Lung (tissue), 11 donors: ENCODE measurements at regions not wholly inside any gene's neighbourhood (a gene's known extent, or its start where the extent isn't known, plus 50 kb on each side); places are given as distances from the start of the nearest gene placed in this dataset.

Experiments
- ATAC-seq: fragments of 200-7000 bp; cut with Tn5 transposase; one replicate; pipeline ENCODE4 v1.9.1; 2020; ENCODE audit warnings: moderate number of reproducible peaks; ENCODE audit not compliant: insufficient read depth, low FRiP score
- DNase-seq, 3 donors: peaks; one replicate each; pipeline ENCODE4 v3.0.0-alpha.2; 2013 to 2017
- H3K27ac ChIP-seq, 2 donors: one replicate each; pipeline ENCODE4 v1.5.1; 2013; ENCODE audit warnings: mild to moderate bottlenecking in 2 of 2, moderate library complexity in 2 of 2, control low read depth in 1 of 2, inconsistent platforms in 1 of 2, low read depth in 1 of 2, low read length in 1 of 2
- H3K27me3 ChIP-seq, 3 donors: one replicate each; pipeline ENCODE4 v1.5.1; 2013; ENCODE audit warnings: low read length in 2 of 3; ENCODE audit not compliant: control insufficient read depth in 3 of 3, insufficient read depth in 3 of 3
- H3K36me3 ChIP-seq, 4 donors: one replicate each; pipeline ENCODE4 v1.5.1; 2013; ENCODE audit warnings: low read length in 4 of 4, mild to moderate bottlenecking in 1 of 4, moderate library complexity in 1 of 4; ENCODE audit not compliant: control insufficient read depth in 4 of 4, insufficient read depth in 4 of 4
- H3K4me1 ChIP-seq, 5 donors: one replicate each; pipeline ENCODE4 v1.5.1; 2013; ENCODE audit warnings: low read length in 5 of 5, mild to moderate bottlenecking in 2 of 5, moderate library complexity in 1 of 5; ENCODE audit not compliant: control insufficient read depth in 5 of 5, insufficient read depth in 5 of 5
- H3K4me3 ChIP-seq: one replicate; pipeline ENCODE4 v1.5.1; 2013; ENCODE audit warnings: mild to moderate bottlenecking, control low read depth, moderate library complexity
- H3K9ac ChIP-seq, 2 donors: one replicate each; pipeline ENCODE4 v1.5.1; 2013; ENCODE audit warnings: low read length in 2 of 2, control low read depth in 1 of 2; ENCODE audit not compliant: insufficient read depth in 1 of 2
- H3K9me3 ChIP-seq, 4 donors: one replicate each; pipeline ENCODE4 v1.5.1; 2013; ENCODE audit warnings: low read length in 3 of 4, mild to moderate bottlenecking in 1 of 4, moderate library complexity in 1 of 4; ENCODE audit not compliant: control insufficient read depth in 4 of 4, insufficient read depth in 3 of 4
- WGBS, 2 donors: extraction: QIAGEN DNeasy Blood & Tissue Kit; methylation state at CpG; one replicate each; pipeline ENCODE4 v1.1.7; 2013; 5-methylcytosine and 5-hydroxymethylcytosine counted together
- TF ChIP-seq, protein P1 (sequence below): IDR thresholded peaks from 2 replicates; pipeline ENCODE4 v1.5.1; 2012; ENCODE audit warnings: mild to moderate bottlenecking; ENCODE audit errors: control extremely low read depth, extremely low read depth
- donor health status: control.
- donor health status: control.
- donor health status: Bipolar disorder and iron deficiency.
- donor health status: healthy.
- donor health status: DM: yes; HTN: yes; CAD: no.

DNA sequence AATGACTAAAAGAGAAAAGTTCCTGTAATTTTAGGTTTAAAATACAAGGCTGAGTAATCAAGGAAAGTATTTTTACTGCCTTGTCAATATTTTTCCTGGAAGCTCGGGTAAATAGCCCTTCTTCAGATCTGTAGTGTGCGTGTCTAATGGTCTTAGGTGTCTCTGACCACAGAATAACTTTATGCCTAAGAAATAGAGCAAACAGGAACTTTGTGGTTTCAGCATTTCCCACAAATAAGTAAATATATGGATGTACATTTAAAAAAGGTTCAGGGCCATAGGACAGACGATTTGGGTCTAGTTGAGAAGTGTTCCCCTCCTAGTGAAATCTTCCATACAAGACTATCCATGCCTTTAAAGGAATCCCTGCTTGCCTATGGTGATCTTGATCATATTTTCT is 107.0 kb downstream of the ZC3H11B start:
- no peaks in the 10 kb centered on the region for H3K27me3 ChIP-seq

DNA sequence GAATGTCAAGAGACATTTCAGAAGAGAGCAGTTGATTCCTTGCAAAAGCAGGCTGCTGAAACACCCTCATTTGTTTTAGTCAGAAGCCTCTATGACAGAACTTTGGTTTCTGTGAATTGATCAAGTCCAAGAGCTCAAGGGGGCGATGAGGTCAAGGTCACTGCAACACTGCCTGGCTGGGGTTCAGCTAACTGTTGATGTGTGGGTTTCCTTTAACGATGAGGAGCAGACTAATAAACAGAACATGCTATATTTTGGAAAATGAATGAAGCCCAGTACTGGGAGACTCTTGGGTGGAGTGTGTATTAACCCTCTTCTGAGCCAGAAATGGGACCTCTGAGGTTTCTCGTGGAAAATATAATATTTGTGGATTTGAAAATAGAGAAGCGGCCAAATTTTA is 109.3 kb downstream of the ZC3H11B start:
- TF ChIP-seq, protein P1, sequence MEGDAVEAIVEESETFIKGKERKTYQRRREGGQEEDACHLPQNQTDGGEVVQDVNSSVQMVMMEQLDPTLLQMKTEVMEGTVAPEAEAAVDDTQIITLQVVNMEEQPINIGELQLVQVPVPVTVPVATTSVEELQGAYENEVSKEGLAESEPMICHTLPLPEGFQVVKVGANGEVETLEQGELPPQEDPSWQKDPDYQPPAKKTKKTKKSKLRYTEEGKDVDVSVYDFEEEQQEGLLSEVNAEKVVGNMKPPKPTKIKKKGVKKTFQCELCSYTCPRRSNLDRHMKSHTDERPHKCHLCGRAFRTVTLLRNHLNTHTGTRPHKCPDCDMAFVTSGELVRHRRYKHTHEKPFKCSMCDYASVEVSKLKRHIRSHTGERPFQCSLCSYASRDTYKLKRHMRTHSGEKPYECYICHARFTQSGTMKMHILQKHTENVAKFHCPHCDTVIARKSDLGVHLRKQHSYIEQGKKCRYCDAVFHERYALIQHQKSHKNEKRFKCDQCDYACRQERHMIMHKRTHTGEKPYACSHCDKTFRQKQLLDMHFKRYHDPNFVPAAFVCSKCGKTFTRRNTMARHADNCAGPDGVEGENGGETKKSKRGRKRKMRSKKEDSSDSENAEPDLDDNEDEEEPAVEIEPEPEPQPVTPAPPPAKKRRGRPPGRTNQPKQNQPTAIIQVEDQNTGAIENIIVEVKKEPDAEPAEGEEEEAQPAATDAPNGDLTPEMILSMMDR: no peak
- H3K27ac ChIP-seq: no peak overlapping the region
- ATAC-seq: no peak
- H3K9ac ChIP-seq: no peak overlapping the region
- H3K9me3 ChIP-seq: no peaks in the 10 kb centered on the region
- H3K4me3 ChIP-seq: no peak overlapping the region
- DNase-seq: no peak
- no peaks in the 10 kb centered on the region for H3K36me3 ChIP-seq
- peaks cover 0 to 25% (median 4%) of the 10 kb centered on the region in 5 donors for H3K4me1 ChIP-seq
- WGBS, 2 donors: 73 to 83% methylated on average over 4 of the region's 4 CpGs
- H3K27me3 ChIP-seq: no peaks in the 10 kb centered on the region

More for the DNA sequence above, 107.0 kb downstream of the ZC3H11B start:
- Histone ChIP-seq H3K4me1 (peaks cover 0 to 23% (median 4%) of the 10 kb centered on the region in 5 donors), H3K36me3 (no peaks in the 10 kb centered on the region), H3K9me3 (no peaks in the 10 kb centered on the region), H3K27ac (no peak overlapping the region), H3K9ac (no peak overlapping the region), H3K4me3 (no peak overlapping the region)
- 58 to 65% methylated on average over 3 of the region's 3 CpGs for WGBS, 2 donors
- TF ChIP-seq, protein P1: no peak
- no peak for ATAC-seq
- DNase-seq: no peak

DNA sequence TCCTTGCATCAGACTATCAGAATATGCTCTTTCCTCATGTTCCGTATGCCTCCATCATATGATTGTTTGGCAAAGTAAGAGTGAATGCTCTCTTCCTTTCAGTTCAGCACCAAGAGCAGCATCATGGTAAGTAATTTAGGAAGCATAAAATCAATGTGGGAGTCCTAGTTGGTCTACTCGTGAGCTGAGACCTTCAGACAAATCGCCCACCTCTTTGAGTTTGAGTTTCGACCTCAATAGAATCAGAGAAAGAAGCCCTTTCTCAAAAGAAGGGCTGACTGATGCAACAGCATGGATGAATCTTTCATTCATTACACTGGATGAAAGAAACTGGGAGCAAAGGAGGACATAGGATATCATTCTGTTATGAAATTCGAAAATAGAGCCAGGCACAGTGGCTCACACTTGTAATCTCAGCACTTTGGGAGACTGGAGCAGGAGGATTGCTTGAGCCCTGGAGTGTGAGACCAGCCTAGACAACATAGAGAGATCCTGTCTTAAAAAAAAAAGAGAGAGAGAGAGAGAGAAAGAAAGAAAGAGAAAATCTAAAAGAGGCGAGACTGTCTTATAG is 112.5 kb downstream of the ZC3H11B start:
- 90% methylated on average over 6 of the region's 6 CpGs for WGBS, 2 donors
- TF ChIP-seq, protein P1: no peak
- no peaks in the 10 kb centered on the region for H3K9me3 ChIP-seq
- no peak for ATAC-seq
- peaks cover 1 to 19% (median 4%) of the 10 kb centered on the region in 5 donors for H3K4me1 ChIP-seq
- no peaks in the 10 kb centered on the region for H3K27me3 ChIP-seq
- H3K4me3 ChIP-seq: no peak overlapping the region
- DNase-seq: no peak
- no peaks in the 10 kb centered on the region for H3K36me3 ChIP-seq
- H3K9ac ChIP-seq: no peak overlapping the region
- no peak overlapping the region for H3K27ac ChIP-seq

DNA sequence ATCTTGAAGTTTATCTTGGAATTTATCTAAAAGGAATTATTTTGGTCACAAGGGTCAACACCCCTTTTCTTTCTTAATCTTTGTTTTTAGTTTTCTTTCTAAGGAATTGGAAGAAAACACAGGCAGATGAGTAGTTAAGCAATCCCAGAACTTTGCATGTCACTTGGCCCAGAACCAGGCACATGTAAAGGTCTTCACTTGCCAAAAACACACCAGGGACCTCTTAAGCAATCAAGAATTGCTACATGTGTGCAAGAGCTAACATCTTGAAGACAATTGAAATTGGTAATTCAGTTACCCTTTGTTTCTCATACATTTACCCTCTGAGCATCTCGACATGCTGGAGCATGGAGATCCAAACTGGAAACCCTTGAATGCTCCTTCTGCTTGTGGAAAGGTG is 114.2 kb downstream of the ZC3H11B start:
- H3K27ac ChIP-seq: no peak overlapping the region
- TF ChIP-seq, protein P1: no peak
- no peaks in the 10 kb centered on the region for H3K9me3 ChIP-seq
- peaks cover 0 to 26% (median 4%) of the 10 kb centered on the region in 5 donors for H3K4me1 ChIP-seq
- H3K27me3 ChIP-seq: no peaks in the 10 kb centered on the region
- DNase-seq: peak; percentile 30 to 87 (median 59)
- 78 to 83% methylated on average over 1 of the region's 1 CpG for WGBS, 2 donors
- no peak overlapping the region for H3K9ac ChIP-seq
- no peak for ATAC-seq
- H3K4me3 ChIP-seq: no peak overlapping the region
- no peaks in the 10 kb centered on the region for H3K36me3 ChIP-seq
